ENCODE measurements at regions not wholly inside any gene's neighbourhood (a gene's known extent, or its start where the extent isn't known, plus 50 kb on each side); places are given as distances from the start of the nearest gene placed in this dataset.

DNA sequence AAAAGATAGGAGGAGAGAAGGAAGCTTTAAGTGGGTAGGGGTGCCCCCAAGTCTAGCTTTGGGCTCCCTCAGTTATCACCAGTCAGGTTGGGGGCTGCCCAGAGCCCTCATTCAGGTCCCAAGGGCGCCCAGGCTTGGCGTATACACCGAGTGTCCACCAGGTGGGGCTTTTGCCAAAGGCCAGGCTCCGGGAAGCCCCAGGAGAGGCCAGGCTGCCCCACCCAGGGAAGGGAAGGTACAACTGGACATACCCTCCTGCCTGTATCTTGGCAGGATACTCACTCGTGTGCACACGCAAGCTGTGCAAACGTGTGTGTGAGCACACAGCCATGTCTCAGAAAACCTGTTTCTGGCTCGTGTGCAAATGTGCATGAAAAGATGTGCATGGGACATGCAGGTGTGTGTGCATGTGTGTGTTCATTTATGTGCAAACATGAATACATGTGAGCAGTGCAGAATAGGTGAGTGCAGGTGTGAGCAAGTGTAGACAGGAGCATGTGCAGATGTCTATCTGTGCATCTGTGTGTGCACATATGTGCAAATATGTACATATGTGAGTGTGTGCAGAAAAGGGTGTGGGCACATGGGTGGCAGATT, 103.9 kb upstream of the MYL2 start:
- Histone ChIP-seq H3K4me3 (ENCODE audit: low read depth, low read length) (no peak overlapping the region), H3K27me3 (ENCODE audit: control insufficient read depth, insufficient read depth, low read length) (peaks cover 3% of the 10 kb centered on the region), H3K36me3 (ENCODE audit: control insufficient read depth, insufficient read depth, low read length) (no peaks in the 10 kb centered on the region)
- CTCF ChIA-PET, result interaction anchor here (1.2 kb wide), 1 partner anchor 299 kb away, joined by 4 read pairs; no protein-coding TSS in a partner anchor
- TF ChIP-seq, protein P1, sequence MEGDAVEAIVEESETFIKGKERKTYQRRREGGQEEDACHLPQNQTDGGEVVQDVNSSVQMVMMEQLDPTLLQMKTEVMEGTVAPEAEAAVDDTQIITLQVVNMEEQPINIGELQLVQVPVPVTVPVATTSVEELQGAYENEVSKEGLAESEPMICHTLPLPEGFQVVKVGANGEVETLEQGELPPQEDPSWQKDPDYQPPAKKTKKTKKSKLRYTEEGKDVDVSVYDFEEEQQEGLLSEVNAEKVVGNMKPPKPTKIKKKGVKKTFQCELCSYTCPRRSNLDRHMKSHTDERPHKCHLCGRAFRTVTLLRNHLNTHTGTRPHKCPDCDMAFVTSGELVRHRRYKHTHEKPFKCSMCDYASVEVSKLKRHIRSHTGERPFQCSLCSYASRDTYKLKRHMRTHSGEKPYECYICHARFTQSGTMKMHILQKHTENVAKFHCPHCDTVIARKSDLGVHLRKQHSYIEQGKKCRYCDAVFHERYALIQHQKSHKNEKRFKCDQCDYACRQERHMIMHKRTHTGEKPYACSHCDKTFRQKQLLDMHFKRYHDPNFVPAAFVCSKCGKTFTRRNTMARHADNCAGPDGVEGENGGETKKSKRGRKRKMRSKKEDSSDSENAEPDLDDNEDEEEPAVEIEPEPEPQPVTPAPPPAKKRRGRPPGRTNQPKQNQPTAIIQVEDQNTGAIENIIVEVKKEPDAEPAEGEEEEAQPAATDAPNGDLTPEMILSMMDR (IDR thresholded peaks at IDR 0.05; ENCODE audit: insufficient read depth, low read depth, low read length), result peak; percentile 67
- POLR2A ChIA-PET, result no interaction called here
- DNase-seq (ENCODE audit: low read depth), result no peak

DNA sequence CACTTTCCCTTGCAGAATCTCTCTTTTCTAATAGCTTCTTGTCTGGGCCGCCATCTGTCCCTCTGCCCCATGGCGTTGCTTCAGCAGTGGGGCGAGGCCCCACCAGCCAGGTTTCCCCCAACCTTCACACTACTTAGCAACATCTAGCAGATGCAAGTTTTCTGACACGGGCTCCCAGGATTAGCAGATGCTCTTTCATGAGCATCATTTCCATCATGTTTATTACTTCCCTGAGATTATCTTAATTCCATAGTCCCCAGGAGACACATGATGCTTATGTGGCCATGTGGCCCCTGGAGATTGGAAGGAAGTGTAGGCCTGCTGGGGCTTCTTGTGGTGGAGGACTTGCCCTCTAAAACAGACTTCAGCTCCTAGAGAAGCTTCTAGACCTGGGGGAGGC, 102.0 kb upstream of the MYL2 start:
- no peak for DNase-seq (ENCODE audit: low read depth)
- Histone ChIP-seq H3K27me3 (ENCODE audit: control insufficient read depth, insufficient read depth, low read length) (peaks cover 2% of the 10 kb centered on the region), H3K36me3 (ENCODE audit: control insufficient read depth, insufficient read depth, low read length) (no peaks in the 10 kb centered on the region), H3K4me3 (ENCODE audit: low read depth, low read length) (no peak overlapping the region)
- POLR2A ChIA-PET, result no interaction called here
- TF ChIP-seq, protein P1 (IDR thresholded peaks at IDR 0.05; ENCODE audit: insufficient read depth, low read depth, low read length), result no peak
- CTCF ChIA-PET, result interaction anchor here (1.0 to 1.9 kb wide), 2 partner anchors 277 to 291 kb away, joined by 3 to 5 read pairs; no protein-coding TSS in a partner anchor

DNA sequence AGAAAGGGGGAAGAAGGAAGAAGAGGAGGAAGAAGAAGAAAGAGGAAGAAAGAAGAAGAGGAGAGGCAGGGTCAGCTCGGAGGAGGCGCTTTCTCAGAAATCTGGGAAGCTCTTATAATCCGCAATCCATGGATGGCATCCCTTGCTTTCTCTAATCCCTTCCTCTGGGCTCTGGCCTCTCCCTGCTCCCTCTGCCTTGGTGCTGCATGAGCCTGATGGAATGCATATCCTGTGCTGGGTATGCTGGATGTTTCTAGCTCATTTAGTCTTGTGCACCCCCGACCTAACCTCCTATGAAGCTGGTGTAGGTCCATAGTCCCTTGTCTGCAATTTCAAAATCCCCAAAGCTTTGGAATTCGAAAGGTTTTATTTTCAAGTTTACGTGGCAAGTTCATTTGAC, 94.2 kb upstream of the MYL2 start:
- Histone ChIP-seq H3K4me3 (ENCODE audit: low read depth, low read length) (no peak overlapping the region), H3K27me3 (ENCODE audit: control insufficient read depth, insufficient read depth, low read length) (0 out of 2 replicates have a peak, but pooled peaks cover 2% of the 10 kb centered on the region), H3K36me3 (ENCODE audit: control insufficient read depth, insufficient read depth, low read length) (no peaks in the 10 kb centered on the region)
- DNase-seq (ENCODE audit: low read depth), result no peak
- CTCF ChIA-PET, result interaction anchor here (1.0 kb wide), 1 partner anchor 284 kb away, joined by 3 read pairs; no protein-coding TSS in a partner anchor
- TF ChIP-seq, protein P1 (IDR thresholded peaks at IDR 0.05; ENCODE audit: insufficient read depth, low read depth, low read length), result no peak
- POLR2A ChIA-PET, result no interaction called here

DNA sequence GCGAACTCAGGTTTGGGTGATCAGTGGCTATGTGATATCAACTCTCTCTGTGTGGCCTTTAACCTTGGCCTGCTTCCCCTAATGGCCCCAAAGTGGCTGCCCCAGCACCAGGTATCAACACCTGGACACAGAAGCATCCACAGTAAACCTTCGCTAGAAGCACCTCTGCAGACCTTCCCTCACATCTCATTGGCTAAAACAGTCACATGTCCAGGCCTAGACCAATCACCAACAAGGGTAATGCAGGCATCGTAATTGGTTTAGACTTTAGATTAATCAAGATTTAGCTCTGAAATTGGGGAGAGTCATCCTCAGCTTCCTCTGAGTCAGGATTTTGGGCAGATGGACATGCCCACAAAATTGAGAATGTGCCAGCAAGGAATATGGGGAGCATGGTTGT, 92.5 kb upstream of the MYL2 start:
- POLR2A ChIA-PET, result no interaction called here
- no peak overlapping the region for H3K4me3 ChIP-seq (ENCODE audit: low read depth, low read length)
- 0 out of 2 replicates have a peak, but pooled peaks cover 2% of the 10 kb centered on the region for H3K27me3 ChIP-seq (ENCODE audit: control insufficient read depth, insufficient read depth, low read length)
- DNase-seq (ENCODE audit: low read depth), result no peak
- no peaks in the 10 kb centered on the region for H3K36me3 ChIP-seq (ENCODE audit: control insufficient read depth, insufficient read depth, low read length)
- TF ChIP-seq, protein P1 (IDR thresholded peaks at IDR 0.05; ENCODE audit: insufficient read depth, low read depth, low read length), result no peak
- CTCF ChIA-PET, result no interaction called here

DNA sequence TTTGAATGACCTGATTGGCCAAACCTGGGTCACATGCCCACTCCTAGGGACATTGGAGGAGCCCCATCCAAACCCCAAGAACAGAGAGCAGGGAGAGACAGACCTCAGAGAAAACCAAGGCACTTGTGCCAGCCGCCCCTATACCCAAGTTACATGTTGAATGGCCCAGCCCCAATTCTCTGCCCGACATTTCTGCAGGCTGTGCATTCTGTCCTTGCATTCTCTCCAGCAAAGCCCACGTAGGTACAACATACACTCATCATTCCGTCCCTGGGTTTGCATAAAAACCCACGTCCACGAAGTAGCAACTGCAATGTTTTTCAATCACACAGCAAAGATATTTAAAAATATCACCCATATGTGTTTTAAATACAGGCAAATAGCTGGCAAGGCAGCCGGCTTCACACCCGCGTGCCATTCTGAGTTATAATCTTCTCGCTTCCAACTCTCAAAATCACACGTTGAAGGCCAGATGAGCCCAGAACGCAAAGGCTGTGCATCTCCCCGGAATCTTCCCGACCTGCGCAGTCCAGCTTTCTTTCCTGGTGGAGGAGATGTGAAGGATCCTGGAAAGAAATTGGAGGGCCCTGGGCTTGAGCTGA, 91.7 kb upstream of the MYL2 start:
- POLR2A ChIA-PET, result no interaction called here
- TF ChIP-seq, protein P1 (IDR thresholded peaks at IDR 0.05; ENCODE audit: insufficient read depth, low read depth, low read length), result no peak
- H3K4me3 ChIP-seq (ENCODE audit: low read depth, low read length), result no peak overlapping the region
- DNase-seq (ENCODE audit: low read depth), result no peak
- H3K27me3 ChIP-seq (ENCODE audit: control insufficient read depth, insufficient read depth, low read length), result 0 out of 2 replicates have a peak, but pooled peaks cover 2% of the 10 kb centered on the region
- no peaks in the 10 kb centered on the region for H3K36me3 ChIP-seq (ENCODE audit: control insufficient read depth, insufficient read depth, low read length)
- CTCF ChIA-PET, result interaction anchor here (0.7 kb wide), 1 partner anchor 14 kb away, joined by 3 read pairs; no protein-coding TSS in a partner anchor
